Activated CD4-positive, alpha-beta memory T cell treated with anti-CD3 and anti-CD28 coated beads for 36 hours (primary cell): ENCODE measurements at regions not wholly inside any gene's neighbourhood (a gene's known extent, or its start where the extent isn't known, plus 50 kb on each side); places are given as distances from the start of the nearest gene placed in this dataset.

Experiments
- CTCF ChIA-PET: fragments of 350-600 bp; sonication (Branson Sonifier 250); formaldehyde crosslinking; loops from one replicate; lab custom pipeline; 2021; ENCODE audit warnings: antibody characterized with exemption, inconsistent platforms; lab: Charles Lee
- POLR2A ChIA-PET: fragments of 350-600 bp; sonication (Branson Sonifier 250); formaldehyde crosslinking; loops from one replicate; lab custom pipeline; 2021; ENCODE audit warnings: antibody characterized with exemption; lab: Charles Lee
- DNase-seq: peaks from one replicate; pipeline ENCODE4 v3.0.0-alpha.2; 2020
- H3K27ac Mint-ChIP-seq: one replicate; pipeline ENCODE4 v1.8.0; 2021; ENCODE audit warnings: mixed read lengths
- H3K27me3 Mint-ChIP-seq: one replicate; pipeline ENCODE4 v1.8.0; 2021; ENCODE audit warnings: mixed read lengths
- H3K36me3 Mint-ChIP-seq: one replicate; pipeline ENCODE4 v1.8.0; 2021; ENCODE audit warnings: mixed read lengths
- H3K4me1 Mint-ChIP-seq: one replicate; pipeline ENCODE4 v1.8.0; 2021; ENCODE audit warnings: low read depth, mixed read lengths
- H3K4me3 Mint-ChIP-seq: one replicate; pipeline ENCODE4 v1.8.0; 2021; ENCODE audit warnings: mild to moderate bottlenecking, mixed read lengths
- H3K9me3 Mint-ChIP-seq: one replicate; pipeline ENCODE4 v1.8.0; 2021; ENCODE audit warnings: mixed read lengths
- intact Hi-C: fragments of 100-400 bp; cut with micrococcal nuclease; formaldehyde crosslinking; loops from one replicate; pipeline ENCODE4 v1.15.1; 2023

DNA sequence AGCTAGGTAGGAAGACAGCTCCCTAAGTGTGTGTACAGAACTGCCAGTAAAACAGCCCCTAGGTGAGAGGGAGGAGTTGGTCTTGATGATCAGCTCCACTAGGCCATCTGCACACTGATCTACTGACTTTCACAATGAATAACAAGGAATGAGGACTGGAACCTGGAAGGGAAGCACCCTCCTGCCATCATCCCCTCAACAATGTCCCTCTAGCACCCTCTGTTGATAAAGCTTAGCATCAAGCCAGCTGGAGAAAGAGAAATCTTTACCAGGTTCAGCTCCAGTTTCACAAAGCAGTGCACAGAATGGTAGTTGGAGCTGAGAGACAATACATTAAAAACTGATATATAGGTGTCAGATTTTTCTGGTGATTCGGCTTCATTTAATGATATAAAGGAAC is 57.2 kb upstream of the IRAK1BP1 start:
- H3K4me1 Mint-ChIP-seq, result no peaks in the 10 kb centered on the region
- POLR2A ChIA-PET, result no interaction called here
- H3K27ac Mint-ChIP-seq, result no peak overlapping the region
- H3K4me3 Mint-ChIP-seq, result no peak overlapping the region
- intact Hi-C loops, result no loop called here
- H3K9me3 Mint-ChIP-seq, result peaks cover 5% of the 10 kb centered on the region
- DNase-seq, result no peak
- peaks cover 16% of the 10 kb centered on the region for H3K27me3 Mint-ChIP-seq
- H3K36me3 Mint-ChIP-seq, result no peaks in the 10 kb centered on the region
- CTCF ChIA-PET, result no interaction called here

DNA sequence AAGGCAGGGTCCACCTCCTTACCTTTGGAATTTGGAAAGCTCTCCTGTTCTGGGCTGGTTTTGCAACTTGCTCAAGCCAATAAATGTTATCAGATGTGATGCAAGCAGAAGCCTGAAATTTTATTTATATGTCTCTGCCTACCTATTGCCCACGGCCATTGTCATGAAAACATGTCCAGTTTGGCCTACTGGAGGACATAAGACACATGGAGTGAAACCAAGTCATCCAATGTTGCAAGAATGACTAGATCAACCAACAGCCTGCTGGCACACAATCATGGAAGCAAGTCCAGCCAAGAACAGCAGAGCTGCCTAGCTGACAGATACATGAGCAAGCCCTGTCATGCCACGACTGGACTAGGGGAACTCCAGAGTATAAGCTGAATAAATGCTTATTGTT is 56.7 kb upstream of the IRAK1BP1 start:
- Mint-ChIP-seq H3K4me3 (no peak overlapping the region), H3K27me3 (peaks cover 16% of the 10 kb centered on the region), H3K4me1 (no peaks in the 10 kb centered on the region), H3K9me3 (peaks cover 11% of the 10 kb centered on the region), H3K27ac (no peak overlapping the region), H3K36me3 (no peaks in the 10 kb centered on the region)
- ChIA-PET CTCF (no interaction called here), POLR2A (no interaction called here)
- intact Hi-C loops, result no loop called here
- no peak for DNase-seq
